Neural cell (in vitro differentiated cells): ENCODE measurements at regions not wholly inside any gene's neighbourhood (a gene's known extent, or its start where the extent isn't known, plus 50 kb on each side); places are given as distances from the start of the nearest gene placed in this dataset.

Experiments used
- CTCF ChIP-seq: fragments of 450-650 bp; IDR thresholded peaks from 2 replicates; pipeline ENCODE4 v1.5.1; 2014; ENCODE audit warnings: antibody characterized with exemption, mild to moderate bottlenecking, moderate library complexity; ENCODE audit not compliant: poor library complexity, severe bottlenecking
- EP300 ChIP-seq: fragments of 450-650 bp; conservative IDR thresholded peaks from 2 replicates; pipeline ENCODE4 v1.6.1; 2014; ENCODE audit warnings: antibody characterized with exemption, mild to moderate bottlenecking, moderate library complexity; ENCODE audit not compliant: poor library complexity, severe bottlenecking
- EZH2 ChIP-seq: fragments of 200-600, 300-800 bp; shearing (Covaris generic), sonication (generic); IDR thresholded peaks from 2 replicates; pipeline ENCODE4 v1.6.1; 2014; ENCODE audit warnings: antibody characterized with exemption, low read length, borderline replicate concordance, mild to moderate bottlenecking; ENCODE audit not compliant: insufficient read depth, poor library complexity, severe bottlenecking
- POLR2AphosphoS5 ChIP-seq: IDR thresholded peaks from 2 replicates; pipeline ENCODE4 v1.6.1; 2012
- RAD21 ChIP-seq: fragments of 450-650 bp; conservative IDR thresholded peaks from 2 replicates; pipeline ENCODE4 v1.6.1; 2014; ENCODE audit warnings: antibody characterized with exemption, mild to moderate bottlenecking, moderate library complexity
- TF ChIP-seq, protein P1 (sequence below): IDR thresholded peaks from 2 replicates; pipeline ENCODE4 v1.6.1; 2012; ENCODE audit warnings: borderline replicate concordance

DNA sequence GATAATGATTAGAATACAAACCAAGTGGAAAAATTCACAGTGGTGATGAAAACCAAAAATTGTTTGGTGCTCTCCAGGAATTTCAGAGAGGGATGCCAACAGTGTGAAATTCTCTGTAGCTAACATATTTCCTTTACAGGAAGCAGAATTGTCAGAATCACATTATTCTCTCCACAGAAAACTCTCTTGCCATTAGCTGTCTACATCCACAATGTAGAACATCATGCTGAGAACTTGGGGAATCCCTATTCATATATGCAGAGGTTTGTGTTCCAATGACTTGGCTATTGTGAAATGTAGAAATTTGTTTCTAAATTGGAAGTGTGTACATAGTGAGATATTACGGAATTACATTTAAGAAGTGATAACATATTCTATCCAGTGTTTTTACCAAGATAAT lies 142.0 kb downstream of the PCDH7 start:
- no peak for TF ChIP-seq CTCF
- TF ChIP-seq, protein P1, sequence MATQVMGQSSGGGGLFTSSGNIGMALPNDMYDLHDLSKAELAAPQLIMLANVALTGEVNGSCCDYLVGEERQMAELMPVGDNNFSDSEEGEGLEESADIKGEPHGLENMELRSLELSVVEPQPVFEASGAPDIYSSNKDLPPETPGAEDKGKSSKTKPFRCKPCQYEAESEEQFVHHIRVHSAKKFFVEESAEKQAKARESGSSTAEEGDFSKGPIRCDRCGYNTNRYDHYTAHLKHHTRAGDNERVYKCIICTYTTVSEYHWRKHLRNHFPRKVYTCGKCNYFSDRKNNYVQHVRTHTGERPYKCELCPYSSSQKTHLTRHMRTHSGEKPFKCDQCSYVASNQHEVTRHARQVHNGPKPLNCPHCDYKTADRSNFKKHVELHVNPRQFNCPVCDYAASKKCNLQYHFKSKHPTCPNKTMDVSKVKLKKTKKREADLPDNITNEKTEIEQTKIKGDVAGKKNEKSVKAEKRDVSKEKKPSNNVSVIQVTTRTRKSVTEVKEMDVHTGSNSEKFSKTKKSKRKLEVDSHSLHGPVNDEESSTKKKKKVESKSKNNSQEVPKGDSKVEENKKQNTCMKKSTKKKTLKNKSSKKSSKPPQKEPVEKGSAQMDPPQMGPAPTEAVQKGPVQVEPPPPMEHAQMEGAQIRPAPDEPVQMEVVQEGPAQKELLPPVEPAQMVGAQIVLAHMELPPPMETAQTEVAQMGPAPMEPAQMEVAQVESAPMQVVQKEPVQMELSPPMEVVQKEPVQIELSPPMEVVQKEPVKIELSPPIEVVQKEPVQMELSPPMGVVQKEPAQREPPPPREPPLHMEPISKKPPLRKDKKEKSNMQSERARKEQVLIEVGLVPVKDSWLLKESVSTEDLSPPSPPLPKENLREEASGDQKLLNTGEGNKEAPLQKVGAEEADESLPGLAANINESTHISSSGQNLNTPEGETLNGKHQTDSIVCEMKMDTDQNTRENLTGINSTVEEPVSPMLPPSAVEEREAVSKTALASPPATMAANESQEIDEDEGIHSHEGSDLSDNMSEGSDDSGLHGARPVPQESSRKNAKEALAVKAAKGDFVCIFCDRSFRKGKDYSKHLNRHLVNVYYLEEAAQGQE: peak; percentile 49
- TF ChIP-seq EZH2: no peak
- no peak for TF ChIP-seq POLR2AphosphoS5
- no peak for TF ChIP-seq EP300
- no peak for TF ChIP-seq RAD21
